ENCODE measurements at regions not wholly inside any gene's neighbourhood (a gene's known extent, or its start where the extent isn't known, plus 50 kb on each side); places are given as distances from the start of the nearest gene placed in this dataset.

DNA sequence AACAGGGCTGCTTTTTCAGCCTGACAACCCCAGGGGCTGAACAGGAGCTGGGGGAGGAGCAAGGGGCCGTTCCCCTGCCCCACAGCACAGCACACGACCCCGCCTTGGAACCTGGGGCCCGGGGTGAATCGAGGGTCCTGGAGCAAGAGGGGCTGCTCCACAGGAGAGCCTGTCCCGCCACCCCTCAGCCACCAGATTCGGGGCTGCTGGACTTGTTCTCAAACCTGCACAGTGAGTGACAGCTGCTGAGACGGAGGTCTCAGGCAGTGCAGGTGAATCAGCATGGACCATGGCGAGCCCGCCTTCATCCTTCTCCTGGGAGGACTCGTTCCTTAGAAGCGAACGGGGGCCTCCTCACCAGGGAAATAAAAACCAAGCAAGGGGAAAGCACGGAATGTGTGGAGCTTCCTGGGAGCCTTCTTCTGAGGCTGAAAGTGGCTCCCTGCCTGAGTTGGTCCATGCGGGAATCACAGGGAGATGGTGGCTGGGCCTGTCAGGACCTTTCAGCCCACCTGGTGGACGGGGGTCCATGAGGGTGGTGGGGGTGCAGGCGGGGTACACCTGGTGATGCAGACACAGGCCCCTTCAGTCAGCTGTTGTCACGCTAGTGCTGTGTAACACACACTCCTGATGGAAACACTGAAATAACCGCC, 125.4 kb downstream of the SIK1 start:
- no peak for DNase-seq

DNA sequence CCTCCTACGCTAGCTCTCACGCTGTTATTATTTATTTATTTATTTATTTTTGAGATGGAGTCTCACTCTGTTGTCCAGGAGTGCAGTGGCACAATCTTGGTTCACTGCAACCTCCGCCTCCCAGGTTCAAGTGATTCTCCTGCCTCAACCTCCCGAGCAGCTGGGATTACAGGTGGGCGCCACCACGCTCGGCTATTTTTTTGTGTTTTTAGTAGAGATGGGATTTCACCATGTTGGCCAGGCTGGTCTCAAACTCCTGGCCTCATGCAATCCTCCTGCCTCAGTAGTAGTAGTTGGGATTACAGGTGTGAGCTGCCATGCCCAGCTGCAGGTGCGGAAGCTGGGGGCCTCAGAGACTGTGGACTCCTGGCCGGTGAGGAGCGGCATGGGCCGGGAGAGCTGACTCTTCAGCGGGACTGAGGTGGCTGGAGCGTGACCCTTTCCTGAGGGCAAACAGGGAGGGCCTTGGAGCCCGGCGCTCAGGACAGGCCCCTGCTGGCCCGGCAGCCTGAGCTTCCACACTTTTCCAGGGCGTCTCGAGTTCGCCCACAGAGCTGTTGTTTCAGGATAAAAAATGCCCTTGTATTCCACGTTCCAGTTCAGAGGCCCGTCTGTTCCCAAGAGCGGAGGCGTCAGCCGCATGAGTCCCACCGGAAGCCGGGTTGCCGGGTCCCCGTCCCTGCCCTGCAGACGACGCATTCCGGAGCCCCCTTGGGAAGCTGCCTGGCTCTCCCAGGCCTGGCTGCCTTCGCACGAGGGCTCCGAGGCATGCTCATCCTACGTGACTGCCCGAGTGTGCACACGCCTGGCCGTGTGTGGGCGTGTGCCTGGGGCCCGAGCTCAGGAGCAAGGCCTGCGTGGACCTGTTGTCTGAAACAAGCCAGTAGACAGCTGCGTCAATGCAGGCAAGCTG, 126.2 kb downstream of the SIK1 start:
- no peak for DNase-seq

DNA sequence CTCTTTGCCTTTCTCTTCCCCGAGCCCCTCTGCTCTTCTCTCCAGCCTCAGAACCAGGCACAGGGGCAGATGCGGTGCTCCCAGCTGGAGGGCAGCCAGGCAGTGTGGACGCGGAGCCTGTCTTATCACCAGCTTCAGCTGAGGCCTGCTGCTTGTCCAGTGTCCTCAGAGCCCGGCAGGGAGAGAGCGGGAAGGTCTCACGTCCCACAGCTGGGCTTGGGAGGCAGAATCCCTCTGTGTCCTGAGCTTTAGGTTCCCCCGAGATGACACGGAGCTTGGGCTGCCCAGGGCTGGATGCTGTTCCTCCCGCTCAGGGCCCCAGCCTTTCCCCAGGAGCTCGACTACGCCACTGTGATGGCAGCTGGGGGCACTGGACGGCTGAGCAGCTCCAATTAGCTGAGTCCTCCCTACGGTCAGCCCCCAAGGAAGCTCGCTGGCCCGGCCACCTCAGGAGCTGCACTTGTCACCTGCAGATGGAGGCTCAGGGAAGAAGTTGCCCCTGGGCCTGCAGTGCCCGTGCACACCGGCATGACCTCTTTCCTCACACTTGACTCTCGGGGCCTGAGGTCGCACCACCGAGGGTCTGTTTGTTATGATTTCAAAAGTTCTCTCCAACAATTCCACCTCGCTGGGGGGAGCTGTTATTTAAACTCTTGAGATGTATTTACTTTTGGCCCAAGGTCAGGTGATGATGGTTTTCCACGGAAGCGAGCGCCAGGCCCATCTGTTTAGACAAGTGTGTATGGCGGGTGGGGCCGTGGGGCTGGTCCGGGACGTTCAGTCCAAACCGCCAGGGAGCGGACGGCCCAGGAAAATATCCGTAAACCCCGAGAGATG, 127.3 kb downstream of the SIK1 start:
- no peak for DNase-seq

DNA sequence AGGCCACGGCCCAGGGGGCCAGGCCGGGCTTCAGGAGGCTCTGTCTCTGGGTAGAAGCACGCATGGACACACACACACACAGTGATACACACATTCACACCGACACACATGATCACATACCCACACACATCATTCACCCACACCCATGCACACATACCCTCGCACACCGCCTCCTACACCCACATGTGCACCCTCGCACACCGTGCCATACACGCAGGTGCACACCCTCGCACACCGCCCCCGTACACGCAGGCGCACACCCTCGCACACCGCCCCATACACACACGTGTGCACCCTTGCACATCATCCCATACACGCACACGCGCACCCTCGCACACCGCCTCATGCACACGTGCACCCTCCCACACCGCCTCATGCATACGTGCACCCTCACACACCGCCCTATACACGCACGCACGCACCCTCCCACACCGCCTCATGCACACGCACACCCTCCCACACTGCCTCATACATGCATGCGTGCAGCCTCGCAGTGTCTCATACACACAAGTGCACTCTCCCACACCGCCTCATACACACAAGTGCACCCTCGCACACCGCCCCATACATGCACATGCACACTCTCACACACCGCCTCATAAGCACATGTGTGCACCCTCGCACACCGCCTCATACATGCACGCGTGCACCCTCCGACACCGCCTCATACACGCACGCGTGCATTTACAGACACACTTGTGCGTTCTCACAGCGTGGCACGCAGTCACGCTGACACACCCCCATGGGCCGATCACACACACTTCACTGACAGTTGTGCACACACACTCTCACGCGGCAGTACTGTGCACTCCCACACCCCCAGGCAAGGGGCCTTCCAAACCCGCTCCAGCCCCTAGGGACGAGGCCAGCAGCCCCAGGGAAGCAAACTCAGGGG, 128.1 kb downstream of the SIK1 start:
- no peak for DNase-seq

DNA sequence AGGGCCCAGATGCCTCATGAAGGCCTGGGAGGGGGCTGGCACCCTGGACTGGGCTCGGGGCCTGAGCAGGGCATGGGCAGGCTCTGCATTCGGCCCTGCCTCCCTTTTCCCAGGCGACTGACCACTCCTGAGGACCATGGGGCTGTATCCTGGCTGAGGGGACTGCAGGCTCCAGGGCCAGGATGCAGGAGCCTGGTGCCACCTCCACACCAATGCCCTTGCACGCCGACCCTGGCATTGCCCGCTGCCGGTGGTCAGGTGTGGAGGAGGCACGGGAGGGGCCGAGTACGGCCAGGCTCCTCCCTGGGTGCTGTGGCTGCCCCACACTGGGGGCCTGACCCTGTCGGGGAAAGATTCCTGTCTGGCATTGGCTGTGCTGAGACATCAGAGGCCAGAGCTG, 128.9 kb downstream of the SIK1 start:
- DNase-seq = no peak

DNA sequence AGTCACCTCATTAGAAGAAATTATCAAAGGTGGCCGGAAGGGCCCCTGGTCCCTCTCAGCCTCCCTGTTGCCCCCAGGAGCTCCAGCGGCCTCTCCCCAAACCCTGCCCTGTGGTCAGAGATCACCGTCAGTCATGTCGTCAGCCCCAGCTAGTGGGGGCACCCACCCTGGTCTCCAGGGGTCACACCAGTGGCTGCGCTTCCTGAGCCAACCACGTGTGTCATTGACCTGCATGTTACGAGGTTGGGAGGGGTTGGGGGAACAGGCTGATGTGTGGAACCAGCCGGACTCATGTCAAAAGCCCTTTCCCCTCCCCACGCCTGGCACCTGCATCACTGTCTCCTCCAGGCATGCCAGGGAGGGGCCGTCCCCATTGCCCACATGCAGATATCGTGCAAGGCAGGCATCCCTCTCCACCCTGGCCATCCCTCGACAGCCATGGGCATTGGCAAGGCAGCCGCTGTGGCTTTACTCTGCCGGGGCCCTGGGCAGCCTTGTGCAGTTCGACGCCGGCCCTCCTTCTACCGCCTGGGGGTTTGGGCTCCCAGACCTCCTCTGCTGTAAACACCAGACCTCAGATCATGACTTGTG, 128.7 kb downstream of the CRYAA start:
- no peak for DNase-seq

DNA sequence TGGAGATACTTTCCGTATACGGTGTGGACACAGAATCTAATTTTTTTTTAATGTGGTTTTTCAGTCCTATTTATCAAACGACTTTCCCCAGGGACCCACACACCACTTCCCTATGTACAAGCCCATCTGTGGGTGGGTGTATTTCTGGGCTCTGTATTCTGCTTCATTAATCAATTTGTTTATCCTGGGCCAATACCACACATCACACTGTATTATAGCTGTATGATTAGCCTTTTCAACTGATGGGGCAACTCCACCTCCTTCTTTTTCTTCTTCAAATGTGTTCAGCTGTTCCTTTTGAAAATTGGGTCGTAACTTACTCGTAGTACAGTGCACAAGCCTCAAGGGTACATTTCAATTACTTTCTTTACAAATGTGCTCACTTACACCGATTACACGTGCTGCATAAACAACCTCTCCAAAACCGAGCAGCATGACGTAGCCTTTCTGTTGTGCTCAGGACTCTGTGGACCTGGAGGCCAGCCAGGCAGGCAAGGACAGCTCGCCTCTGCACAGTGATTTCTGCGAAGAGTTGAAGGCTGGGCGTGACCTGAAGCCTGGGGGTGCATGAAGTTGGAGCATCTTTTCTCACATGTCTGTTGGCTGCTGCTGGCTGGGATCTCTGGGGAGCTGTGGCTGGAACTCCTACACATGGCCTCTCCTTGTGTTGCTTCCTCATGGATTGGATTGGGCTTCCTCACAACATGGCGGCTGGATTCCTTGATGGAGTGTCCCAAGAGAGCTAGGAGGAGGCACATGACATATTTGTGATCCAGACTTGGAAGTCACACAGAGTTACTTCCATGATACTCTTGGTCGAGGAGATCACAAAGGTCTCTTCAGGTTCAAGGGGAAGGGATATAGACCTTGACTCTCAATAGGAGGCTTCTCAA, 126.5 kb downstream of the CRYAA start:
- no peak for DNase-seq

DNA sequence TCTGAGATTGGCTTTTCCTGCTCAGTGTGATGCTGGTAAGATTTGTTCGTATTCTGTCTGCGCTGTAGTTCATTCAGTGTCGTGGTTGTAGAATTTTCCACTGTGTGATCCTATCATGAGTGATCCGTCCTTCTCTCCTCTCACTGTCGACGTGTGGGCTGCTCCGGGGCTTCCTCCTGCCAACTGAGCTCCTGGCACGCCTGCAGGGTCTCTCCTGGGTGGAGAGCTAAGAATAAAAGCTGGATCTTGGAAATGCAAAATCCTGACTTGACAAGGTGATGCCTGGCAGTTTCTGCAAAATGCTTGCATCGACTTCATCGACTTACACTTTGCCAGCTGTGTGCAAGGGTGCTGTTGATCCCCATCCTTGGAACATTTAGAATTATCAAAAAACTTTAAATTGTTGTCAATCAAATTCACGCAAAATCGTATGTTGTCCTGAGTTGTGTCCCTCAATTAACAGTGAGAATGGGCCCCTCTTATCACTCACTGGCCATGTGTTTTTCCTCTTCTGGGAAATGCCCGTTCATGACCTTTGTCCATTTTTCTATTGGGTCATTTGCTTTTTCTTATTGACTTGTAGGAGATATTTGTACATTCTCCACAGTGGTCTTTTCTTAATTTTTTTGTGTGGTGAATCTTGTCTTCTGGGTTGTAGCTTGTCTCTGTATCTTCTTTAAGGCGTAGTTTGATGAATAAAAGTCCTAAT, 125.5 kb downstream of the CRYAA start:
- no peak for DNase-seq

DNA sequence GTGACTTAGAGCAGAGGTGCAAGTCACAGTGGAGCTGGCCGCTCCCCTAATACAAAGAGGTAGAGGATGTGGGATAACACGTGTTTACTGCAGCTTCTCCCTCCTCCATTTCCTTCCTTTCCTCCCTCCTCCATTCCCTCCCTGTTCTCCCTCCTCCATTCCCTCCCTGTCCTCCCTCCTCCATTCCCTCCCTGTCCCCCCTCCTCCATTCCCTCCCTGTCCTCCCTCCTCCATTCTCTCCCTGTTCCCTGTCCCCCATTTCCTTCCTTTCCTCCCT, 124.0 kb downstream of the CRYAA start:
- no peak for DNase-seq

DNA sequence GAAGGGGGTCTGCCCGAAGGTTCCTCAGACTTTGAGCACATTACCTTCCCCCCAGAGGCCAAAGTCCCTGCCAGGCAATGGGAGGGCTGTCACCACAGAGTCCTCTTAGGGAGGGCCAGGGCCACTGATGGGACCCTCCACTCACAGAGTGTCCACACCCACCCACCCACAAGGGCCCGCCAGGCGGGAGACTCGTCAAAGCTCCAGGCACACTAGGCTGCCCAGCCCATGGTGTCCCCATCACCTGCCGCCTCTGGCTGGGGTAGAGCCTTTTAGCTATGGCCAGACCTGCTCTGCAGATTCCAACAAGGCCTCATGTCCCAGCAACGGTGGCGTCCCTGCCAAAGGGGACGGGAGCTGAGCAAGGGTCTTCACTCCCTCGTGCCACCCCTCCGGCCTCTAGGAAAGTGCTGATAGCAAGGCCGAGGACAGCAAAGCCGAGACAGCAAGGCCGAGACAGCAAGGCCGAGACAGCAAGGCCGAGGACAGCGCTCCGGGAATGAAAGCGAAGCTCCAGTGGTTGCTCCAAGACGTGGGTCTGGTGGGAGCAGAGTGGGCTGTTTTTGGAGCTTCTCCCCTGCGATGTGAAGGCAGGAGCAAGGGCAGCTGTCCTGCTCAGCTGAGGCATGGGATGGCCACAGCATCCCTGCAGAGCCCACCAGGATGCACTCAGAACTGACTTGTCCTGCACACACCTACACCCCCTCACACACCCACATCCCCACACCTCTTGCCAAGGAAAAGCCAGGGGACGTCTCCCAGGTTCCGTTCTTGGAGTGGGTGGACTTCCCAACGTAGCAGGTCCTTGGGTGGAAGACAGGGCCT, 123.4 kb downstream of the CRYAA start:
- DNase-seq = no peak

DNA sequence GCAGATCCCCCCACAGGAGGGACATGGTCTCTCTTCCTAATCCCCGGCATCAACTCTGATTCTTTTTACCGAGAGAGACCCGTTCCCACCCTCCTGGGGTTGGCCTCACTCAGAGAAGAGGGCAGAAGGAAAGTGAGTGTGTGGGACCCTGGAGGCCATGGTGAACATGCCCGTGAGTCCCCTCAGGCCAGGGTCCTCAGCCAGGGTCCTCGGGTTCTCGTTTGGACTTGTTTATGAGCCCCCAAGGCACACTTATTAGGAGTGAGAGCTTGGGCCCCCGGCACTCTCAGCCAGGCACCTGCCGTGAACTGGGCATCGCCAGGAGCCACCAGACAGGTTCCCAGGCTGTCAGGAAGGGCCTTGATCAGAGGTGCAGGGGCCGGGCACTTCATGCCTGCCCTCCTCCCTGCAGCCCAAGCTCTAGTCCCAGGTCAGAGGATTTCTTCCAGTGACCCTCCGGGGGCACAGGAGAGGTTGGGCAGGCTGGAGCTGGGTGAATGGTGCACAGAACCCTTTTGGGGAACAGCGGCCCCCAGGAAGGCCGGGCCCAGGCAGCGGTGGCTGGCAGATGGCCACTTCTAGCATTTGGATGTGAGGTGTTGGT, 122.6 kb downstream of the CRYAA start:
- DNase-seq = no peak

DNA sequence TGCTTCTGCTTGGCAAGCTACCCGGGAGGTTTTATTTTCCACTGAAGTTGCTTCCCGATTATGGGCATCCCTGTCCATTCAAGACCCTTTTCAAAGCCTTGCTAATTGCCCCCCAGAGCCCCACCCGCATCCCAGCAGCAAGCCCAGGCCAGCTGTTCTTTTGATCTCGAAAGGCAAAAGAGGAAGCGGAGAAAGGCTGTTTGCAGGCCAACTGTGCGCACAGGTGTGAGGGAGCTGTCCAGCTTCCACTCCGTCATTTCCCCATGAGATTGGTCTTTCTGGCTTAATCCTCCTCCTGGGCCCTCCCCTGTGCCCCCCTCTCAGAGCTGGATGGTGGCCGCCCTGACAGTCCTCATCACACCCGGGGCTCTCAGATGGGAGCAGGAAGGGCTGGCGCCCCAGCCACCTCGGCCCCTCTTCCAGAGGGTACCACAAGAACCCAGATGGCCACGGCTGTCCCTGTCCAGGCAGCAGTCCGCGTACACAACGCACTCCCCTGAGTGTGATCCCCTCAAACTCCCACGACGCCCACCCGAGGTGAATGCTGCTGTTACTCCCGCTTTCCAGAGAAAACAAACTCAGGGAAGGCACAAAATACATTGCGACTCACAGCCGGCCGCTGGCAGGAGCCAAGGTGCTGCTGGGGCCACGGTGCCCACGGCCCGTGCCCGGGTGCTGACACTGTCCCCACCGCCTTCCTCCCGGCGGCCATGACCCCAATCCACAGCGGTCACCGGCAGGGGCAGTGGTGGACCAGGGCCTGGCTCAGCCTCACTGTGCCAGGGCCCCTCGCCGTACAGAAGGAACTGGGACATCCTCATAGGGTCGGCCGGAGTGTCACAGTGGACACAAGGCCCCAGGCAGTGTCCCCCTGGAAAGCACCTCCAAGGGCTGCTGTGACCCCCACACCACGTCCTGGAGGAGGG, 121.9 kb downstream of the CRYAA start:
- DNase-seq = no peak

DNA sequence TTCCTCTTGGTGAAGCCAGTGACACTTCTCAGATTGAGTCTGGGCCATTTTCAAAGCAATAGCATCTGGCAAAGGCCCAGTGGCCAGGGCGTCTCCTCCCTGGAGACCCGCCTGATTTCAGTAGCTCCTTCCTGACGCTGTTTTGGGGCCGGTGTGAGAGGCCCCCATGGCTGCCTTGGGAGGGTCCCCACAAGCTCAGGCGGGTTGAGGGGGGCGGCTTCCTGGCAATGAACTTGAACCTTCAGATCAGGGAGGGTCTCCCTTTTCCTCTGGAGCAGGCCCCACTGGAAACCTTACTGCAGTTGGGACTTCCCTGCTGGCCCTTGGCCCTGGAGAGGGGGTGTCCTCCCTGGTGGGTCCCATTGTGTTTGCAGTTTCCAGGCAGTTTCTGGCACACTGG, 121.2 kb downstream of the CRYAA start:
- DNase-seq = no peak

DNA sequence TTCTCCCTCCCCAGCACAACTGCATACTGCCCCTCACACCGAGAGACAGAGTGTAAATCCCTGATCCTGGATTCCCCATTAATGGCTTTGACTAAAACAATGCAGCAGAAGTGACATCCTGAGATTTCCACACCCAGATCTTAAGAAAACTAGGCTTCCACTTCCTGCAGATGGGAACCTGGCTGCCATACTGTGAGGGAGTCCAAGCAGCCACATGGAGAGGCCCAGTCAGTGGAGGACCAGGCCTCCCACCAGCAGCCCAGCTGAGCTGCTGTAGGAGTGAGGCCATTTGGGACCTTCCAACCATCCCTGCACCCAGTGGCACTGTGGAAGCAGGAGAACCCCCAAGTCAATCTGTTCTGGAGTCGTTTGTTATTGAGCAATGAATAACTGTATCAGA, 120.6 kb downstream of the CRYAA start:
- DNase-seq = no peak

DNA sequence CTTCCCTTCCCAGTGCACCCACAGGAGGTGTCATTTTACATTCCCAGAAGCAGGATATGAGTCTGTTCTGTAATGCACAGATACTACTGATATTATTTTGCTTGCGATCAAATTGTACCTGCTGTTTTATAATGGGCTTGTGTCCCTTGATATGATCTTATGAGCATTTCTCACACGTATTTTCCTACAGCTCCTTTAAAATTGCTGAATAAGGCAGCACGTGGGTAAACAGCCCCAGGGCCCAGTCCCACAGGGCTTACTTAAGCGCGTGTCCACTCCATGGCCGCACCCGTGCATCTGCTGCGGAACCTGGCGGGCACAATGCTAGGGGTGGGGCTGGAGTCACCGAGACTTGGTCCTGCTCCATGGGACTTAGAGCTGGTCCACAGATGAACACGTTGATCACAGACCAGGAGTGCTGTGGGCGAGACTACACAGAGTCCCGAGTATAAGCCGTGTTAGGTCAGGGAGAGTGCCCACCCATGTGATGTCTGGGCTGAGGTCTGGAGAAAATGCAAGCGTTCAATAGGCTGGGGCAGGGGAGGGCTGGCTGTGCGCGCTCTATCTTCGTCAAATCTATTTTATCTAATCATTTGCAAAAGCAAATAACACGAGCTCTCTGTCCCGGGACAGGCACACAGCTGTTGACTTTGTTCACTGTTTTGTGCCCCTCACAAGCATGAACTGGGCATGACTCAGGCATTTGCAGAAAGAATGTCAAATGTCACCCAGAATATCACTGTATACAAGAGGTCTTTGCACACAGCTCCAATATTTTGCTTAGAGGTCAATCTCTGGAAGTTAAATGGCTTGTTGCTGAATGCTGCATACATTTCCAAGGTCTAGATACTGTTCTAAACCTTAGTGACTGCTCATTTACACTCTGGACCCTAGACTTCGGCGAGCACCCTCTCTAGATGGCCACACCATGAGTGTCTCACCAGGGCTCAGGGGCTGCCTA, 119.3 kb downstream of the CRYAA start:
- DNase-seq = no peak

DNA sequence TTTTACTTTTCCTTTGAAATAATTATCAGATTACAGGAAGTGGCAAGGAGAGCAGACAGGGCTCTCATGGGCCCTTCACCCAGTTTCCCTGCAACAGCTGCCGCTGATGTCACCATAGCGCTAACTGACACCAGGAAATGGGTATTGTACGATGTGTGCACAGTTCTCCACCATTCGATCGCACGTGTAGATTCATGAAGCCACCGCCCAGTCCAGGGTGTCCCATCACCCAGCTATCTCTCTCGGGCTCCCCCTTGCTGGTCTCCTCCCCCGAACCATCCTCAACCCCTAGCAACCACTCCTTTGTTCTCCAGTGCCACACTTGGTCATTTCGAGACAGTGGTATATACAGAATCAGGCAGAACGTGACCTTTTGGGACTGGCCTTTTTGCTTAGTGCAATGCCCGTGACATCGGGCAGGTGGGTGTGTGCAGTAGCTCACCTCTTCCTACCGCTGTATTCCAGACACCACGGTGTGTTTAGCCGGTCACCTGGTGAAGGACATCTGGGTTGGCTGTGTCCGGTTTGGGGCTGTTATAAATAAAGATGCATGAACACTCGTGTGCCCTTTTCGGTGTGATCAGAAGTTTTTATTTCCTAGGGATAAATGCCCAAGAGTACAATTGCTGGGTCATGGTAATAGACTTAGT, 118.4 kb downstream of the CRYAA start:
- DNase-seq = no peak
